GM21825 (cell line): ENCODE measurements at regions not wholly inside any gene's neighbourhood (a gene's known extent, or its start where the extent isn't known, plus 50 kb on each side); places are given as distances from the start of the nearest gene placed in this dataset.
"Not testable (repeated sequence)": the region's sequence is repeated elsewhere in the genome, so short reads cannot be mapped to it uniquely, and the experiment has no call there.

Experiments used
- ATAC-seq: cut with Tn5 transposase; IDR thresholded peaks from one replicate; pipeline ENCODE4 v1.9.1; 2021; ENCODE audit warnings: mild to moderate bottlenecking, moderate library complexity; ENCODE audit not compliant: unreplicated experiment

DNA sequence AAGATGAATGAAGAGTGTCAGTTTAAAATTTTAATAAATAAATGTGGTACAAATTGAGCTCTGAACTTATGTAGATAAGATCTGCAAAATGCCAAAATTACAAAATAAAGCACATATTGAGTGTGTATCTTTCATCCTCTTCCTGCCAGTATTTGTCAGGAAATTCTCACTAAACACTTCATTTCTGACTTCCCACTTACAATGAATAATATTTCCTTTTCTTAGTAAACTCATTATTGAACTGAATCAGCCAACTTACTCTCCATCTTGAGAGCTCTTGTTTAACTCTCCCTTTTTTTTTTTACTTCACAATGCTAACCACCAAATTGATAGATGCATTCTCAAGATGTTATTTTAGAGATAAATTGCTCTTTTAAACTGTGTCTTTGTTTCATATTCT lies 1230.2 kb downstream of the JRKL start:
- ATAC-seq, result no peak

DNA sequence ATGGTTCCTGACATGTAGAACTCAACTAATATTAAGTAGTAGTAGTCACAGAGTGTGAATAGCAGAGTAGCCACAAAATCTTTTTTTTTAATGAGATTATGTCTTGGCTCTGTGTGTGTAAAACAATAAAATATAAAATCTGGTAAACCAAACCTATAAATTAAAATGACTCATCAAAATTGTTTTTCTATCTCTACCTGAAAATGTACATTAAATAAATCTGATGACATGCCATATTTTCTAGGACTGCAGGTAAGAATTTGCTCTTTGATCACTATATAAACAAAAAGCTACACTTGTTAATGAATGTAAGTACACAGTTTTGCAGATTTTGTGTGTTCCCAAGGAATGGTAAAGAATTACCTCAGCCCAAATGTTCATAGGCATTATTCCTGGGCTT lies 1231.5 kb downstream of the JRKL start:
- no peak for ATAC-seq

DNA sequence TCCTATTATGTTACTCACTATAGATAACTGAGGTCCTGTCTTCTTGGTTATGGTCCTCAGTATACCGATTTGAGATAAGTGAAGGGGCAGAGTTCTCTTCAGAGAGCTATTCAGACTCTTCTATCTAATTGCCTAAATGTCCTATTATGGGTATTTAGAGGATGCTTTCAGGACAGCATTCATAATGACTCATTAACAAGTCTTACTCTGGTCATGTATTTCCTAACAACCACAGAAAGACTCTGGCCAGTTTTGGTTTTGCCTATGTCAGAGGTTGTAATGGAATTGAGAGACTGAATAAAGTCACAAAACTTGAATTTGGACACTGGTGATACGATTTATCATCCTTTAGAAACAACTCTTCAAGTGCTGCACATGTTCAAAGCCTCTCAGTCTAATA lies 1233.0 kb downstream of the JRKL start:
- ATAC-seq, result no peak

DNA sequence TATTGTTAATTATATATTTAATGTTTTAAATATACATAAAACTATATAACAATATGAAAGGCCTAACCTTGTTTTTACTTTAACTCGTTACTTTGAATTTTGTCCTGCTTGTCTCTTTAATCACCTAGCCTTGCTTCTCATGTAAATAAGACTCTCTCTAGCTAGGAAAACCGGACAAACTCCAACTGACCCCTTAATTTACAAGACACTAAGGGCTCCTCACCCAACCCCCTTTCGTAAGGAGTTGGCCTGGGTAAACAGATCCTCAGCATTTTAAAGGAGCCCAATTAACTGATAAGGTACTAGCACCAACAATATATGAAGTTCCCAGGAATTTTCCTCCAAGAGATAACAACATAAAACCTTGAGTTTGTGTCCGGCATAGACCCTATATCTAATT lies 1246.9 kb downstream of the JRKL start:
- ATAC-seq, result not testable (repeated sequence)

DNA sequence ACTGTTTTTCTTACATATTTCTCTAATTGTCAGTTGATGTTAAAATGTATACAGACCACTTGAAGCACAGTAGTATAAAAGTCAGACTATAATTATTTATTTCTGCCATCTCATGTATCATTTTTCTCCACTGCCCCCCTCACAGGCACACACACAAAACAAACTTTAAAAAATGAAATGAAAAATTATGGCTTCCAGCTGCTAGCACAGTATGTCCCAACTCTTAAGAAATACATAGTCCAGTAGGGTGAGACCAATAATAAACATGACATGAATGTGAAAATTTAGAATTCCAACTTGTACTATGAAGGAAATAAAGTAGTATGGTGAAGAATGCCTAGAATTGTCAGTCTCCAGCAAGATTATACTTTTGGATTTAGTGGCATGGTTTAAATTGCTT lies 1247.9 kb downstream of the JRKL start:
- no peak for ATAC-seq

DNA sequence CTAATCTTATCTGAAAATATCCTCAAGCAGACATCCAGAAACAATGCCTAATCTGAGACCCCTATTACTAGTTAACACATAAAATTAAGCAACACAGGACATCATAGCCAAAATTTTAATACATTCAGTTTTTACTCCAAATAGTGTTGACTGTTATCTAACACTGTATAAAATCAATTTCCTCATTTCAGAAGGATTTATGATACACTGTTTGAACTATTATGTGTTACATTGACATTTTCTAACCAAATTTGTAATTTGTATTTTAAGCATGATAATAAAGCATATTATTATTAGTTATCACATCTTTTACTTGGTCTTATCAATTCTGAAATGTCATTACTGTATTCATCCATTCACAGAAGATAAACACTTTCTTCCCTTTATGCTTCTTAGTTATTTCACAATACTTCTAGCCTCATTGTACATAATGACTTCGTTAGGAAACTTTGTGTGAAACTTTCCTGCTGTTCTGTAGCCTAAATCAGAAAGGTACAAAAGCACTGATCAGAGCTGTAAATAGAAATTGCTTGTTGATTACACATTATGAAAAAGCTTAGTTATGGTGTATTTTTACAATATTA lies 1248.9 kb downstream of the JRKL start:
- ATAC-seq, result no peak

DNA sequence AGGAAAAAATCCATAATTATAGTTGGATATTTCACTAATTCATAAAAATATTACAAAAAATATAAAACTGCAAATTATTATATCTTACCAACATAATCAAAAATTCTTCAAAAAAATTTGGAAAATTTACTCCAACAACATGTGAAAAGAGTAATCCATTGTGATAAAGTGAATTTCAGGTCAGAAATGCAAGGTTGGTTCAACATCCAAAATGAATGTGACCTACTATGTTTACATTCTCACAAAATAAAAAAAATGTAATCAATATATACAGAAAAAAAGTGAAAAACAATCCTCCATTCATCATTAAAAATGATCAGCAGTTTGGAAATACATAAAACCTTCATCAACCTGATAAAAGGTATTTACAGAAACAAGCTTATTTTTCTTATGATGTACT lies 1252.2 kb downstream of the JRKL start:
- no peak for ATAC-seq

DNA sequence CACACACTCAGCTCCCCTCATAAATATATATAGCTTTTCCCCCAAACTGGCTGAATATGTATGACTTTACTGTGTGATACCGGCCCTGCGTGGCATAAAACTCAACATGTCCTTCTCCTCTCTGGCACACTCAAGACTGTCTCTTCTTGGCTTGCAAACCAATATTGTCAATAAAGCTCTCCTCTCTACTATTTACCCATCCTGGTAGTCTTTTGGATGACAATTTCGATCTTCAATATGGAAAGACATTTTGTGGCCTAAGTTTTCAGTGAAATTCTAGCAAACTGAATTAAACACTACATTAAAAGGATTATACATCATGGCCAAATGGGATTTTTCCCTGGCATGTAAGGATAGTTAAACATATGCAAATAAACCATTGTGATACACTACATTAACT lies 1255.9 kb downstream of the JRKL start:
- no peak for ATAC-seq

DNA sequence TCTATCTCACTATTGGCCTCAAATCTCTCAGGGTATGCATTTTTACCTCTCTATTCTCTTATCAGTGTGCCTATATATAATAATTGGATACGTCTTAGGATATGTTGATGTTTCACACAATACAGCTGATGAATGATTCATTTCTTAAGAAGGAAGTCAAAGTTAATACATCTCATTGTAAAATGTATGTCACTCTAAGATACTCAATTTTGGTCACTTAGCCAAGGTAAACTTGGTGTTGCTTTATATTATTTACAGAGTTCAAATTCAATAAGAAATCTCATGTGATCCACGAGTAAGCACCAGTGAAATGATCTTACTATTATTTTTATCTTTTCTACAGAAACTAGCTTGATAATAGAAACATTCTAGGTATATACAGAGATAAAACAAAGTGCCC lies 1266.5 kb downstream of the JRKL start:
- ATAC-seq, result no peak

DNA sequence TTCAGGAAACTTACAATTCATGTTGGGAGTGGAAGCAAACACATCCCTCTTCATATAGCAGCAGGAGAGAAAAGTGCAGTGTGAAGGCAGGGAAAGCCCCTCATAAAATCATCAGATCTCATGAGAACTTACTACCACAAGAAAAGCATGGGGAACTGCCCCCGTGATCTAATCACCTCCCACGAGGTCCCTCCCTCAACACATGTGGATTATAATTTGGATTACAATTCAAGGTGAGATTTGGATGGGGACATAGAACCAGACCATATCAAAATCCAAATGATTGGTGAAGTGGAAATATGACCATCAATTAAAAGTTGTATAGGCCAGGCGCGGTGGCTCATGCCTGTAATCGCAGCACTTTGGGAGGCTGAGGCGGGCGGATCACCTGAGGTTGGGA lies 1268.0 kb downstream of the JRKL start:
- no peak for ATAC-seq

DNA sequence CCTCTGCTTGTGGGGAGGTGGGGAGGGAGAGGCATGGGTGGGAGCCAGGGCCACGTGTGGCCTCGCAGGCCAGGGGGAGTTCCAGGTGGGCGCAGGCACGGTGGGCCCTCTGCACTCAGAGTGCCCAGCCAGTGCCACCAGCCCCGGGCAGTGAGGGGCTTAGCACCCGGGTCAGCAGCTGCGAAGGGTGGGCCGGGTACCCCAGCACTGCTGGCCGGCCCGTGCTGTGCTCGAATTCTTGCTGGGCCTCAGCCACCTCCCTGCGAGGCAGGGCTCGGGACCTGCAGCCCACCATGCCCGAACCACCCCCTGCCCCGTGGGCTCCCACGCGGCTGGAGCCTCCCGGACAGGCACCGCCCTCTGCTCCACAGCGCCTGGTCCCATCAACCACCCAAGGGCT lies 1277.2 kb downstream of the JRKL start:
- no peak for ATAC-seq

DNA sequence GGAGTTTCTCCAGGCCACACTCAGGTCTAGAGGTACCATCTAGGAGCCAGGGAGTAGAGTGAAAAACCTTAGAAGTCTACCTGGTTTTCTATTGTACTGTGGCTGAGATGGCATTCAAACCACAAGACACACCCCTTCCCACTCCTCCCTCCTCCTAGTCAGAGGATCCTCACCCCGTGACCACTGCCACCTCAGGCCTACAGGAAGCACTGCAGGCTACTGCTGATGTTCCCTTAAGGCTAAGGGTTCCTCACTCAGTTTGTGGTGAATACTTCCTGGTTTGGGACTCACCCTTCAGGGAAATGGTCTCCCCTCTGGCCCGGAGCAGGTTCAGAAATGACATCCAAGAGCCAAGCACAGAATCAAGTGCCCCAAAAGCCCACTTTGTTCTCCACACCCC lies 1293.9 kb downstream of the JRKL start:
- ATAC-seq, result no peak

DNA sequence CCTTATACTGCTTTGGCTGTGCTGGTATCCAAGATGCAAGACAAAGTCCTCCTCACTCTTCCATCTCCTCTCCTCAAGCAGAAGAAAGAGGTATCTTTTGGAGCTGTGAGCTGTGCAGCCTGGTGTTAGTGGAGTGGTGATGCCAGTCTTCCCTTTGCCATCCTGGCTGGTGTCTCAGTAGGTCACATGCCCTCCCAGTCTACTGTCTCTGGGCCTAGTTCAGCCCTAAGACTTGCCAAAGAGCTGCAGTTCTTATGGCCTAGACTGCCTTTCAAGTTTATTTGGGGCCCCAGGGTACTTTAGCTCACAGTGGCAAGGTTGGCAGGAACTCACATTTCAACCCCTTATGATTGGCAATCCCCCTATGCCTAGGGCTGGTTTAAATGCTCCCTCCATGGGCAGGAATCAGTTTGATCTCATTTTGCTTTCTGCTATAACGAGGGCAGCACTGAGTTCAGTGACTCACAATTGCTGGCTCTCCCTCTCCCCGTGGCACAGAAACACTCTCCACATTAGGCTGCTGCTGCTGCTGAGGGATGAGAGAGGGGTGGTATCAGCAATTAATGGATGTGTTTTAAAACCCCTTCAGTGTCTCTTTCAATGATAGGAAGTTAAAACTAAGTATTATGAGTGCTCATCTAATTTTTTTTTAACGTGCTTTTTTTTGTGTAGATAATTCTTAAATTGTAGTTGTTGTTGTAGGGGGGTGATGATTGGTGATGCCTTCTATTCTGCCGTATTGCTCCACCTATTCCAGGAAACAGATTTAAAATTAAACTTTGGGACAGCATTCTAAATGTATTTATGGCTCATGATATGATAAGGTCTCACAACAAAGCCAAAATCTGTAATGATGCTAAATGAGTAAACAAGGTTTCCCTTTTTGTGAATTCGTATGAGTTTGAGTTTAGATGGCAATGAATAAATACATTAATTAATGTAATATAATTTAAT lies 1295.0 kb downstream of the JRKL start:
- no peak for ATAC-seq

DNA sequence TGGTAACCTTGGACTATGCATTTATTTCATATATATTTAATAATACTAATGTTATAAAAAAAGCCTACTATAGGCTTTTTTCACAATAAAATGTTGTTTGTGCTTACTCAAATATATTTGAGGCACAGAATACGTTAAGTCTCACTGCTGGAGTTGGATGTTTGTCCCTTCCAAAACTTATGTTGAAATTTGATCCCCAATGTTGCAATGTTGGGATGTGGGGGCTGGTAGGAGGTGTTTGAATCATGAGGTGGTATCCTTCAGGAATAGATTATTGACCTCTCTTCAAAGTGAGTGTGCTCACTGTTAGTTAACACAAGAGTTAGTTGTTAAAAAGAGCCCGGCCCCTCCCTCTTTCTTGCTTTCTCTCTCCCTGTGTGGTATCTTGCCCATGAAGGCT lies 1295.9 kb downstream of the JRKL start:
- no peak for ATAC-seq

DNA sequence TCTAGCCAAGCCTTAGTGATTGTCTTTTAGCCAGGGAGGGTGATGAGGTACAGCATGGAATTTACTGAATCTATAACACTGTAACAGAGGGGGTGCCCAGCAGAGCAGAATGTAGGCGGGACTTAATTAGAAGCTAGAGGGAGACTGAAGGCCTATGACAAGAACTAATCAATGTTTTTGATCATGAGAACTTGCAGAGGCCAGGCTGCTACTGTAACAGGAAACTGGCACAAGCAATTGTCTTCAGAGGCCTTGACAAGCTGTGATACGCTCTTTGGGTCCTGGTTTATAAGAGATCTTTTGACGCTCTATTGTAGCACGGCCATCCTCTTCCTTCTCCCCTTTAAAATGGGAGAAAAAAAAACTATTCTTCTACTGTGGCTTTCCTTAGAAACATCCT lies 1297.3 kb downstream of the JRKL start:
- no peak for ATAC-seq

DNA sequence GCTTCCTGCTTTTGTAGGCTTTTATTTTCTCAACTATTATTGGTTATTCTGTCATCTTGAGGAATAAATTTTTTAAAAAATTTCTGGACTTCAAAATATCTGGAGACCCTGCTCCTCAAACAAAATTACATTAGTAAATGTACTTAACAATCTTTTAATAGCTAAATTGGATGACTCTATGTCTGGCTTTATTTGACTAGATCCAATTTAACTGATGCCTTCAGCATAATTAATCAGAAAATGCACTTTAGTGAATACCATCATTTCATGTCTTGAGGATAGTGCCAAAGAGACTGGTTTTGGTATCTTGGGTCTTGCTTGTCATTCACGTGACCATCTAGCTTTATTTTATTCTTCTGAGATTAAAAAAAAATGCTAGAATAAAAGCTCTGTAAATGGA lies 1301.2 kb downstream of the JRKL start:
- no peak for ATAC-seq

DNA sequence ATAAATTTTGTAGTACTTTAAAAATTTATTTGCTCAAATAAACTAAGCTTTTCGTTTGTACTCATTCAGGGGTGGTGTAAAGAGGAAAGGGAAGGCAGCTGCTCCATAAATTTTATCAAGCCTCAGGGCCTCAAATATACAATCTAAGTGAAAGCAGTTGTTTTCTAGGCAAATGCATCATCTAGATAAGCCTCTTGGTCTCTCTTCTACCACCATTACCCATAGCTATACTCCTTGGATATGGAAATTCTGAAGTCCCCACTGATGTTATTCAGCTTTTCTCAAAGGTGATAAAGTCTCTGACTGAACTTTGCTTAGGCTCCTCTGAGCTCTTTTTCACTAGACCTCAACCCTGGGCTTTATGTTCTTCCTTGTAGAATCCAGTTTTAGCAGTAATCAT lies 1313.1 kb downstream of the JRKL start:
- no peak for ATAC-seq

DNA sequence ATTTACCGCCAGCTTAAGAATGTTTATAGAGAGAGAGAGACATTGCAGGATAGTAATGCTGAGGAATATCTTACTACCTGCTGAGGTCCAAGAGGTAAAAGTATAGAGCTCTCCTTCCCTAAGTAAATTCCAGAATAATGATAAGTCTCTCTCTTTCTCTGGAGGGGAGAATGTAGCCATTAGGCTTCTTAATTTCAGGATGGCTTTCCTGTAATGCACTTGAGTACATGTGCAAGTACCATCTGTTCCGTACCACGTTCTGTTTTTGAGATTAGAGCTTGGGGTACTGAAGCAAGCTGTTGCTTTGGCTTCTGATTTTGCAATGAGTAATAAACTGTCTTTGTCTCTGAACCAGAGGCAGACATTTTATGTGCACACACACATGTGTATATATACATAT lies 1314.0 kb downstream of the JRKL start:
- no peak for ATAC-seq

DNA sequence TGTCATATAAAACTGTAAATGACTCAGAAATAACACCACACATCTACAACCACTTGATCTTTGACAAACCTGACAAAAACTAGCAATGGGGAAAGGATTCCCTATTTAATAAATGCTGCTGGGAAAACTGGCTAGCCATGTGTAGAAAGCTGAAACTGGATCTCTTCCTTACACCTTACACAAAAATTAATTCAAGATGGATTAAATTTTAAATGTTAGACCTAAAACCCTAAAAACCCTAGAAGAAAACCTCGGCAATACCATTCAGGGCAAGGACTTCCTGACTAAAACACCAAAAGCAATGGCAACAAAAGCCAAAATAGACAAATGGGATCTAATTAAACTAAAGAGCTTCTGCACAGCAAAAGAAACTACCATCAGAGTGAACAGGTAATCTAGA lies 1315.3 kb upstream of the CNTN5 start:
- not testable (repeated sequence) for ATAC-seq

DNA sequence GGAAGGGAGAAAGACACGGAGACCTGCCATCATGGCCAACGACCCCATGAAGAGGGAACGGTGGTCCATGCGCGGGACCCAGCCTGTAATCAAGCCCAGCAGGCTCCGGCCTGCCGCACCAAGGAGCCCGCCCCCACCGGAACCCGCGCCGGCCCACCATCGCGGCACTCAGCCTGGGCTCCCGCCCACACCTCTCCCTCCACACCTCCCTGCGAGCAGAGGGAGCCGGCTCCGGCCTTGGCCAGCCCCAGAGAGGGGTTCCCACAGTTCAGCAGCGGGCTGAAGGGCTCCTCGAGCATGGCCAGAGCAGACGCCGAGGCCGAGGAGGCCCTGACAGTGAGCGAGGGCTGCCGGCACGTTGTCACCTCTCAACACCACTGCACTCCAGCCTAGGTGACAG lies 1302.8 kb upstream of the CNTN5 start:
- no peak for ATAC-seq

DNA sequence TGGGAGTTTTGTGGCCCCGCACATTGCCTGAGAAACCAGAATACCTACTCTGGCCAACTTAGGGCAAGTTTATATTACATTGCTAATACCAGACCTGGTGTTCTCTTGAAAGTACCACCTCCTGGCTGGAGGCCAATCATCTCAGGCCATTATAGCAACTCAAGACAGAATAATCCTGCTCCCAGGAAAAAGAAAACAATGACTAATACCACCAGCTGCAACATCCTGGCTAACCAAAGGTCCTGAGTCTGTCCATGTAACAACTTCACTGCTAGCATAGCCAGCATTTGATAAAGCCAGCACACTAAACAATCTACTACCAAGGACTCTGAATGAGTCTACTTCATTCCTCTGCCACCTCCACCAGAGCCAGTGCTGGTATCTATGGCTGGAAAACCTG lies 1298.7 kb upstream of the CNTN5 start:
- no peak for ATAC-seq

DNA sequence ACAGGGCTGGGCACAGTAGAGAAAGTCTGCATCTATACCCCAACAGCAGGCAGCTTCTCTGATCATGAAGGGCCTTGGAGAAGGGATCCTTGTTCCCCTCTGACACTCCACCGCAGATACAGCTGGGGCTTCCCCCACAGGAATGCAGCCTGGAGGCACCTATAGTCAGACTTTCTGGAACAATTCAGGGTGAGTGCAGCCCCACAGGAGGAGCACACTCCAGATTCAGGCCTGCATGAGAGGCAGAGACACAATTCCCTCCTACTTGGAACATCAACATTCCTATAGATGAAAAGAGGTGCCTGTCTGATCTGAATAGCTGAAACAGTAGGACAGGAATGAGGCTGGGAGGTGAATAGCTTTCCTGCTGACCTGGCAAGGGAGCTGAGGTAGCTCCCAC lies 1298.0 kb upstream of the CNTN5 start:
- ATAC-seq, result no peak
